Calu3 (cell line): ENCODE measurements at regions not wholly inside any gene's neighbourhood (a gene's known extent, or its start where the extent isn't known, plus 50 kb on each side); places are given as distances from the start of the nearest gene placed in this dataset.

Experiments used
- BruUV-seq: library from RNA; stranded (reverse); fragments of 400-500 nt; replicated peaks from 2 replicates; lab custom pipeline; 2021; lab: Mats Ljungman, UMichigan
- CTCF ChIA-PET: fragments of 300-600 bp; sonication (Branson Sonifier 250); formaldehyde crosslinking; loops from one replicate; lab custom pipeline; 2022; ENCODE audit warnings: antibody characterized with exemption; lab: Charles Lee
- DNase-seq: peaks from one replicate; pipeline ENCODE4 v3.0.0; 2022
- H3K27ac Mint-ChIP-seq: one replicate; pipeline ENCODE4 v1.8.0; 2022; ENCODE audit warnings: mixed read lengths; ENCODE audit not compliant: unreplicated experiment
- H3K27me3 Mint-ChIP-seq: one replicate; pipeline ENCODE4 v1.8.0; 2022; ENCODE audit warnings: mixed read lengths; ENCODE audit not compliant: unreplicated experiment
- H3K36me3 Mint-ChIP-seq: one replicate; pipeline ENCODE4 v1.8.0; 2022; ENCODE audit warnings: mild to moderate bottlenecking, moderate library complexity, mixed read lengths; ENCODE audit not compliant: insufficient read depth, unreplicated experiment
- H3K4me1 Mint-ChIP-seq: one replicate; pipeline ENCODE4 v1.8.0; 2022; ENCODE audit warnings: mild to moderate bottlenecking, low read depth, mixed read lengths; ENCODE audit not compliant: unreplicated experiment
- H3K4me3 Mint-ChIP-seq: one replicate; pipeline ENCODE4 v1.8.0; 2022; ENCODE audit warnings: mild to moderate bottlenecking, low read depth, moderate library complexity, mixed read lengths; ENCODE audit not compliant: unreplicated experiment
- H3K9me3 Mint-ChIP-seq: one replicate; pipeline ENCODE4 v1.8.0; 2022; ENCODE audit warnings: low read depth, mixed read lengths; ENCODE audit not compliant: unreplicated experiment
- intact Hi-C: fragments of 100-400 bp; cut with micrococcal nuclease; formaldehyde crosslinking; loops from one replicate; pipeline ENCODE4 v1.10.0; 2022; ENCODE audit not compliant: unreplicated experiment
- TF ChIP-seq, protein P1 (sequence below): fragments of 200-600 bp; IDR thresholded peaks from one replicate; pipeline ENCODE4 v1.8.0; 2022; ENCODE audit warnings: antibody characterized with exemption; ENCODE audit not compliant: unreplicated experiment

DNA sequence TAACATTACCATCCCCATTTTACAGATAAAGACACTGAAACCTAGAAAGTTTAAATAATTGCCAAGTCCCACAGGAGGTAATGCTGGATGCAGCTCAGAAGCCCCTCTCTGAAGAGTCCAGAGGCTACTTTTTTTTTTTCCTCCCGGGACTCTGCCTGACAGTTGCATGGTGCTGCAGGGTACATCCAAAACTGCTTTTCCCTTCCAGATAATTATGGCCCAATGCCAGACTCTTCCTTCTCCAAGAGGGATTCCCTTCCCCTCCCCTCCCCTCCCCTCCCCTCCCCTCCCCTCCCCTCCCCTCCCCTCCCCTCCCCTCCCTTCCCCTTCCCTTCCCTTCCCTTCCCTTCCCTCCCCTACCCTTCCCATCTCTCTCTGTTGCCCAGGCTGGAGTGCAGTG is 122.9 kb downstream of the LSMEM1 start:
- no peak overlapping the region for H3K27ac Mint-ChIP-seq
- TF ChIP-seq, protein P1, sequence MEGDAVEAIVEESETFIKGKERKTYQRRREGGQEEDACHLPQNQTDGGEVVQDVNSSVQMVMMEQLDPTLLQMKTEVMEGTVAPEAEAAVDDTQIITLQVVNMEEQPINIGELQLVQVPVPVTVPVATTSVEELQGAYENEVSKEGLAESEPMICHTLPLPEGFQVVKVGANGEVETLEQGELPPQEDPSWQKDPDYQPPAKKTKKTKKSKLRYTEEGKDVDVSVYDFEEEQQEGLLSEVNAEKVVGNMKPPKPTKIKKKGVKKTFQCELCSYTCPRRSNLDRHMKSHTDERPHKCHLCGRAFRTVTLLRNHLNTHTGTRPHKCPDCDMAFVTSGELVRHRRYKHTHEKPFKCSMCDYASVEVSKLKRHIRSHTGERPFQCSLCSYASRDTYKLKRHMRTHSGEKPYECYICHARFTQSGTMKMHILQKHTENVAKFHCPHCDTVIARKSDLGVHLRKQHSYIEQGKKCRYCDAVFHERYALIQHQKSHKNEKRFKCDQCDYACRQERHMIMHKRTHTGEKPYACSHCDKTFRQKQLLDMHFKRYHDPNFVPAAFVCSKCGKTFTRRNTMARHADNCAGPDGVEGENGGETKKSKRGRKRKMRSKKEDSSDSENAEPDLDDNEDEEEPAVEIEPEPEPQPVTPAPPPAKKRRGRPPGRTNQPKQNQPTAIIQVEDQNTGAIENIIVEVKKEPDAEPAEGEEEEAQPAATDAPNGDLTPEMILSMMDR, result no peak
- H3K27me3 Mint-ChIP-seq, result no peaks in the 10 kb centered on the region
- H3K36me3 Mint-ChIP-seq, result no peaks in the 10 kb centered on the region
- peaks cover 10% of the 10 kb centered on the region for H3K9me3 Mint-ChIP-seq
- DNase-seq, result no peak
- H3K4me1 Mint-ChIP-seq, result no peaks in the 10 kb centered on the region
- H3K4me3 Mint-ChIP-seq, result no peak overlapping the region
- no TSS peak for BruUV-seq
- intact Hi-C loops, result no loop called here
- CTCF ChIA-PET, result no interaction called here

DNA sequence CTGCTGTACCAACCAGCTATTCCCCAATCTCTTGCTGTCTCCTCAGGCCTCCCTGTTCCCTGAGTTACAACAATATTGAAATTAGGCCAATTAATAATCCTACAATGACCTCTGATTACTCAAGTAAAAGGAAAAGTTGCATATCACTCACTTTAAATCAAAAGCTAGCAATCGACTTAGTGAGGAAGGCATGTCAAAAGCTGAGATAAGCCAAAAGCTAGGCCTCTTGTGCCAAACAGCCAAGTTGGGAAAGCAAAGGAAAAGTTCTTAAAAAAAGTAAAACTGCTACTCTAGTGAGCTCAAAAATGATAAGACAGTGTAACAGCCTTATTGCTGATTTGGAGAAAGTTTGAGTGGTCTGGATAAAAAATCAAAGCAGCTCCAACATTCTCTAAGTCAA is 129.8 kb downstream of the LSMEM1 start:
- no peak for DNase-seq
- Mint-ChIP-seq H3K27ac (no peak overlapping the region), H3K36me3 (no peaks in the 10 kb centered on the region), H3K4me1 (no peaks in the 10 kb centered on the region), H3K27me3 (no peaks in the 10 kb centered on the region), H3K4me3 (no peak overlapping the region), H3K9me3 (peaks cover 7% of the 10 kb centered on the region)
- no TSS peak for BruUV-seq
- CTCF ChIA-PET, result no interaction called here
- intact Hi-C loops, result no loop called here
- TF ChIP-seq, protein P1, result no peak

DNA sequence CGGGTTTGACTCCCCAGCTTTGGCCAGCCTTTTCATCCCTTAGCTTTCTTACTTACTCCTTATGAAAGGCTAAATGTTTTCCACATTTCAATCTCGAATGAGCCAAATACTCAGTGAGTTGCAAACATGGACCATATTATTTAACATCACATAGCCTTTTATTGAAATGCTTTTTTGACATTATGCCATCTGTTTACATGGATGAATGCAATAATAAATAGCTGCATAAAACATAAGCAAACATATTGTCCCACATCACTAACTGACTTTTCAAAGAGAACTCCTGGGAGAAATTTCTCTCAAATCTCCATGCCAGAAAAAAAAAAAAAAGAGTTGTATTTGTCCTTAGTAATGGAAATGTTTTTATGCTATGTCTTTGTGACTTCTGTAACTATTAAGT is 134.9 kb downstream of the LSMEM1 start:
- TF ChIP-seq, protein P1, result no peak
- no TSS peak for BruUV-seq
- Mint-ChIP-seq H3K9me3 (peaks cover 15% of the 10 kb centered on the region), H3K4me3 (no peak overlapping the region), H3K27ac (no peak overlapping the region), H3K27me3 (no peaks in the 10 kb centered on the region), H3K36me3 (no peaks in the 10 kb centered on the region), H3K4me1 (no peaks in the 10 kb centered on the region)
- DNase-seq, result no peak
- CTCF ChIA-PET, result interaction anchor here (0.7 kb wide), 1 partner anchor 779 kb away, joined by 3 read pairs; no protein-coding TSS in a partner anchor
- intact Hi-C loops, result no loop called here

DNA sequence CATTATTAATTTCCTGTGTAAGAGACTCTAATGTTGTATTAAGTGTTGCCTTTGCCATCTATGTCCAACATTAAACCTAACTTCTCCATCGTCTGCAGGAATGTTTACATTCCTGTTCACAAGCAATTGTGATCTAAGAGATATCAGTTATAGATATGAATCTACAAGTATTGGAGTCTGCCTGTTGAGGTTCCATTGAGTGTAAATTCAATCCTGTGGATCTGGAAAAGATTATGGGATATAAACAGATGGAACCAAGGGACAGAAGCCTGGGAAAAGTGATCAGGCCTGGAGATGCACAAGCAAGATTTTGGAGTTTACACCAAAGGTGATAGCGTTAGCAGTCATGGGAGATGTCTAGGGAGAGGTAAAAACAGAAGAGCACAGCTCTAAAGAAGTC is 135.5 kb downstream of the LSMEM1 start:
- Mint-ChIP-seq H3K36me3 (no peaks in the 10 kb centered on the region), H3K27me3 (no peaks in the 10 kb centered on the region), H3K27ac (no peak overlapping the region), H3K4me3 (no peak overlapping the region), H3K4me1 (no peaks in the 10 kb centered on the region), H3K9me3 (peaks cover 15% of the 10 kb centered on the region)
- CTCF ChIA-PET, result interaction anchor here (0.7 kb wide), 1 partner anchor 778 kb away, joined by 3 read pairs; no protein-coding TSS in a partner anchor
- intact Hi-C loops, result no loop called here
- BruUV-seq, result no TSS peak
- TF ChIP-seq, protein P1, result no peak
- DNase-seq, result no peak
